Naive thymus-derived CD8-positive, alpha-beta T cell (primary cell): ENCODE measurements at regions not wholly inside any gene's neighbourhood (a gene's known extent, or its start where the extent isn't known, plus 50 kb on each side); places are given as distances from the start of the nearest gene placed in this dataset.

Experiments
- ATAC-seq, 2 donors: fragments of 150-1000 bp; cut with Tn5 transposase in 1 of 2; sonication (Bioruptor Pico), chemical (Tn5 transposase) in 1 of 2; 1 replicate in 1 of 2; 2 replicates in 1 of 2; pipeline ENCODE4 v1.10.0; 2021; ENCODE audit warnings: mild to moderate bottlenecking in 2 of 2, moderate library complexity in 2 of 2
- POLR2A ChIA-PET: fragments of 350-600 bp; sonication (Branson Sonifier 250); formaldehyde crosslinking; loops from one replicate; lab custom pipeline; 2021; ENCODE audit warnings: antibody characterized with exemption; lab: Charles Lee
- DNase-seq, 10 donors: peaks; one replicate each; pipeline versions ENCODE4 v3.0.0 to v3.0.0-alpha.2; 2020 to 2022
- H3K27ac Mint-ChIP-seq, 10 donors: one replicate each; pipeline ENCODE4 v1.8.0; 2020 to 2022; ENCODE audit warnings: mild to moderate bottlenecking in 10 of 10, mixed read lengths in 10 of 10, moderate library complexity in 4 of 10, inconsistent platforms in 1 of 10
- H3K27me3 Mint-ChIP-seq, 5 donors: one replicate each; pipeline ENCODE4 v1.8.0; 2021 to 2022; ENCODE audit warnings: mixed read lengths in 5 of 5
- H3K36me3 Mint-ChIP-seq, 3 donors: one replicate each; pipeline ENCODE4 v1.8.0; 2020 to 2022; ENCODE audit warnings: mixed read lengths in 3 of 3, mild to moderate bottlenecking in 2 of 3, inconsistent platforms in 1 of 3
- H3K4me1 Mint-ChIP-seq, 4 donors: one replicate each; pipeline ENCODE4 v1.8.0; 2021 to 2022; ENCODE audit warnings: mixed read lengths in 4 of 4
- H3K4me3 Mint-ChIP-seq, 10 donors: one replicate each; pipeline ENCODE4 v1.8.0; 2020 to 2022; ENCODE audit warnings: mild to moderate bottlenecking in 10 of 10, mixed read lengths in 10 of 10, moderate library complexity in 6 of 10, inconsistent platforms in 1 of 10
- H3K9me3 Mint-ChIP-seq, 9 donors: one replicate each; pipeline ENCODE4 v1.8.0; 2020 to 2022; ENCODE audit warnings: mixed read lengths in 9 of 9, mild to moderate bottlenecking in 3 of 9, inconsistent platforms in 1 of 9, moderate library complexity in 1 of 9

DNA sequence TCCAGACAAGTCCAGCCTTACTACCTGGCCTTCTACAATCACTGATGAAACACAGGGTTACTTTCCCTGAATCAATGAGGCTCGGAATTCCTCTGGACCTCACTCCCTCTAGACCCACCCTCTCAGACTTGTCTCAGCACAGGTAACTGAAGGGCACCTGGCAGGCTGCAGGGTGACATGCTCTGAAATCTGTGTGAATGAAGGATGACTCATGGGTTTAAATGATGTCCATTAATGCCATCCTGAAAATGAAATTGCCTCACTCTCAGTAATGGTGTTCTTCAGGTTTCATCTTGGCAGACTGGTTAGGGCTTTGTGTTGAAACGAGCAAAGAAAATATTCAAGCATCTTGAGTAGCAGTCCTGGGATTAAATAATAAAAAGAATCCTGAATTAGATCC, 134.4 kb downstream of the MAF start:
- ATAC-seq: no peak
- peaks cover 0 to 4% (median 2%) of the 10 kb centered on the region in 5 donors for H3K27me3 Mint-ChIP-seq
- POLR2A ChIA-PET: no interaction called here
- H3K9me3 Mint-ChIP-seq: peaks cover 0 to 3% (median 0%) of the 10 kb centered on the region in 9 donors
- no peak overlapping the region for H3K27ac Mint-ChIP-seq
- DNase-seq: no peak
- H3K4me3 Mint-ChIP-seq: no peak overlapping the region
- no peaks in the 10 kb centered on the region for H3K4me1 Mint-ChIP-seq
- H3K36me3 Mint-ChIP-seq: no peaks in the 10 kb centered on the region

- ATAC-seq (no peak), DNase-seq (no peak)
- Mint-ChIP-seq H3K27me3 (peaks cover 0 to 6% (median 4%) of the 10 kb centered on the region in 5 donors), H3K9me3 (peaks cover 0 to 3% (median 0%) of the 10 kb centered on the region in 9 donors), H3K4me3 (no peak overlapping the region), H3K27ac (no peak overlapping the region), H3K36me3 (no peaks in the 10 kb centered on the region), H3K4me1 (no peaks in the 10 kb centered on the region)
- POLR2A ChIA-PET: no interaction called here
Observed at GRCh38 chr16:79463841-79464240, 136.7 kb downstream of the MAF start.

- Mint-ChIP-seq H3K4me1 (peaks cover 0 to 3% (median 1%) of the 10 kb centered on the region in 4 donors), H3K27ac (no peak overlapping the region), H3K4me3 (no peak overlapping the region), H3K27me3 (peaks cover 2 to 11% (median 5%) of the 10 kb centered on the region in 5 donors), H3K36me3 (no peaks in the 10 kb centered on the region), H3K9me3 (peaks cover 0 to 3% (median 0%) of the 10 kb centered on the region in 9 donors)
- POLR2A ChIA-PET: no interaction called here
- ATAC-seq (no peak), DNase-seq (no peak)
Observed at GRCh38 chr16:79456036-79456435, 144.5 kb downstream of the MAF start.

DNA sequence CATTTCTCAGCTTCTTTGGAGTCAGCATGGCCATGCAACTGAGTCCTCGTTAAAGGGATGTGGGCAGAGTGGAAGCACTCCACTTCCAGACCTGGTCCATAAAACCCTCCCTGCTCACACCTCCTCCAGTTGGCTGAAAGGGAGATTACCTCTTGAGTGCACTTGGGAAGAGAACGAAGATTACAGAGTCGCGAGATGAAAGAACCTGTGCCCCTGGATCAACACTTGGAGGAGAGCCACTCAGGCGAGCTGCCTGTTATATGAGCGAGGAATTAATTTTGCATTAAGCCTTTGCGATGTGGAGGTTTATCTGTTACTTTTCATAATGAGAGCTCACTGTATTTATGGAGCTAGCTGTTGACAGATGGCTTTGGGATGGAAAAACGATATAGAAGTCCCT, 147.9 kb downstream of the MAF start:
- peaks cover 0 to 3% (median 1%) of the 10 kb centered on the region in 4 donors for H3K4me1 Mint-ChIP-seq
- H3K9me3 Mint-ChIP-seq: peaks cover 0 to 3% (median 0%) of the 10 kb centered on the region in 9 donors
- peaks cover 0 to 9% (median 5%) of the 10 kb centered on the region in 5 donors for H3K27me3 Mint-ChIP-seq
- H3K36me3 Mint-ChIP-seq: no peaks in the 10 kb centered on the region
- no peak overlapping the region for H3K4me3 Mint-ChIP-seq
- POLR2A ChIA-PET: no interaction called here
- no peak overlapping the region for H3K27ac Mint-ChIP-seq
- ATAC-seq (no peak), DNase-seq (no peak)

DNA sequence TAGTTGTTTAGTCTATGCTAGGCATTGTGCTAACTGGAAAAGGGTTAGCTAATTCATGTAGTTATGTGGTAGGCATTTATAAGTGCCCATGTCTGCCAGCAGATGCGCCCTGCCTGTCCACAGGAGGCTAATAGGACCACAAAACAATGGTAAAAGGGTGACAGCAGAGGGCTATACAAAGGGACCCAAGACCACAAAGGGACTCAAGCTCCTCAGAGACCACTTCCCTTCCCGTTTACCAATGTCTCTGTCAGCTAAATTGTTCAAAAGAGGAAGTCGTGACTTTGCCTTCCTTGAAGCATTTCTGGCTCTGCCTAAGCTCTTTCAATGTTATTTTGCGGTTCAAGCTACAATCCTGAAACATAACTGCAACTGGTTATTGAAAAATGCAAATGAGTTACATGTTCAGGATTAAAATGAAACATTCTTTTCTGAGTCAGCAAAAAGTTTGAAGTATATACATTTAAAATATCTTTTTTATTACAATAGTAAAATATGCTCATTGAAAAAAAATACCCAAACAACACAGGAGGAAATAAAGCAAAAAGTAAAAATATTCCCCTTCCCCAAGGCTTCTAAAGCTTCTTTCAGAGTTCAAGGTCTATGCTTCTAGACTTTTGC, 149.2 kb downstream of the MAF start:
- Mint-ChIP-seq H3K9me3 (peaks cover 0 to 3% (median 0%) of the 10 kb centered on the region in 9 donors), H3K36me3 (no peaks in the 10 kb centered on the region), H3K27ac (no peak overlapping the region), H3K4me3 (no peak overlapping the region), H3K27me3 (peaks cover 2 to 9% (median 5%) of the 10 kb centered on the region in 5 donors), H3K4me1 (peaks cover 0 to 3% (median 1%) of the 10 kb centered on the region in 4 donors)
- DNase-seq (peak in 1 of 10 donors; percentile 2), ATAC-seq (no peak)
- POLR2A ChIA-PET: no interaction called here

- POLR2A ChIA-PET: no interaction called here
- ATAC-seq (no peak), DNase-seq (no peak)
- Mint-ChIP-seq H3K9me3 (peaks cover 0 to 3% (median 0%) of the 10 kb centered on the region in 9 donors), H3K4me1 (peaks cover 0 to 3% (median 1%) of the 10 kb centered on the region in 4 donors), H3K27me3 (peaks cover 2 to 9% (median 4%) of the 10 kb centered on the region in 5 donors), H3K36me3 (no peaks in the 10 kb centered on the region), H3K4me3 (no peak overlapping the region), H3K27ac (no peak overlapping the region)
Observed at GRCh38 chr16:79449900-79450299, 150.6 kb downstream of the MAF start.

DNA sequence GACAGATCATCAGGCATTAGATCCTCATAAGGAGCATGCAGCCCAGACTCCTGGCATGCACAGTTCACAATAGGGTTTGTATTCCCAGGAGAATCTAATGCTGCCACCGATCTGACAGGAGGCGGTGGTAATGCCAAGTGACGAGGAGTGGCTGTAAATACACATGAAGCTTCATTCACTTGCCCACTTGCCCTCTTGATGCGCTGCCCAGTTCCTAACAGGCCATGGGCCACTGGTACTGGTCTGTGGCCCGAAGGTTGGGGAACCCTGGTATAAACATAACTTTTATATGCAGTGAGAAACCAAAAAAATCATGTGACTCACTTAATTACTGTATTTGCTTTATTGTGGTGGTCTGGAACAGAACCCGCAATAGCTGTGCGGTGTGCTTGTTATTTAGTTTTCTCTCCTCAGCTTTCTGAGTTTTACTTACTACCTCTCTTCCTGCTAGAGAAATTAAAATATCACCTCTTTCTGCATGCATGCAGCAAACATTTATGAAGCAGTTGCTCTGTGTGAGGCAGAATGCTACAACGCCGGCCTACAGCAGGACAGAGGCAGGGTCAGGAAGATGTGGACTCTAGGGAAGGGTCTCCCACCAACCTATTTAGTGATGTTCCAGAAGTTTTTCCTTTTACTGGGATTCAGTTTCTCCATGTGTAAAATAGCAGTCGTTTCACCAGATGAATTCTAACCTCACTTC, 151.3 kb downstream of the MAF start:
- H3K9me3 Mint-ChIP-seq: peaks cover 0 to 3% (median 0%) of the 10 kb centered on the region in 9 donors
- H3K36me3 Mint-ChIP-seq: no peaks in the 10 kb centered on the region
- H3K4me1 Mint-ChIP-seq: peaks cover 0 to 3% (median 1%) of the 10 kb centered on the region in 4 donors
- DNase-seq (no peak), ATAC-seq (no peak)
- H3K4me3 Mint-ChIP-seq: no peak overlapping the region
- H3K27me3 Mint-ChIP-seq: peaks cover 2 to 8% (median 4%) of the 10 kb centered on the region in 5 donors
- H3K27ac Mint-ChIP-seq: no peak overlapping the region
- POLR2A ChIA-PET: no interaction called here

DNA sequence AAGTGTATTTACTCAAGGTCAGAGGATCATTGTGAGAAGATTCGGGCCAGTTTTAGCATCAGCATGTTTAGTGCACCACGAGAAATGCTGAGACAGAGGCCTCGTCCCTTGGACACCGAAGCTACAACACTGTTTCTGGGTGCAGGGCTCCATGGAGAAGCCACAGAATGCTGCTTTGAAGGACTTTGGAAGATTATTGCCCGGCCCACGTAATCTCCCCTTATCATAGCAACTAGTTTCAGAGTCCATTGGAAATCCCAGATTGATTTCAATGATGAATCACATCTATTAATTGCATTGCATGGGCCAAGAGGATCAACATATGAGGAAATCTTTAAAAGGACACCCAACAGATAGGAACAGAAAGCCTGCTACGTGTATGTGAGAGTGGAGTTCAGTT, 156.0 kb downstream of the MAF start:
- H3K9me3 Mint-ChIP-seq: peaks cover 0 to 2% (median 0%) of the 10 kb centered on the region in 9 donors
- peaks cover 0 to 8% (median 4%) of the 10 kb centered on the region in 5 donors for H3K27me3 Mint-ChIP-seq
- H3K36me3 Mint-ChIP-seq: no peaks in the 10 kb centered on the region
- POLR2A ChIA-PET: no interaction called here
- no peak overlapping the region for H3K27ac Mint-ChIP-seq
- ATAC-seq (no peak), DNase-seq (no peak)
- H3K4me1 Mint-ChIP-seq: peaks cover 0 to 2% (median 0%) of the 10 kb centered on the region in 4 donors
- no peak overlapping the region for H3K4me3 Mint-ChIP-seq

GRCh38 chr16:79439901-79440300, 160.6 kb downstream of the MAF start:
- Mint-ChIP-seq H3K36me3 (no peaks in the 10 kb centered on the region), H3K27ac (no peak overlapping the region), H3K9me3 (peaks cover 0 to 2% (median 0%) of the 10 kb centered on the region in 9 donors), H3K4me1 (peaks cover 0 to 4% (median 0%) of the 10 kb centered on the region in 4 donors), H3K4me3 (no peak overlapping the region), H3K27me3 (peaks cover 0 to 8% (median 0%) of the 10 kb centered on the region in 5 donors)
- DNase-seq: no peak
- POLR2A ChIA-PET: no interaction called here
- no peak for ATAC-seq

GRCh38 chr16:79437764-79438751, 162.5 kb downstream of the MAF start:
- peaks cover 0 to 4% (median 0%) of the 10 kb centered on the region in 4 donors for H3K4me1 Mint-ChIP-seq
- POLR2A ChIA-PET: no interaction called here
- peaks cover 0 to 2% (median 0%) of the 10 kb centered on the region in 9 donors for H3K9me3 Mint-ChIP-seq
- no peaks in the 10 kb centered on the region for H3K36me3 Mint-ChIP-seq
- no peak for DNase-seq
- peaks cover 0 to 8% (median 0%) of the 10 kb centered on the region in 5 donors for H3K27me3 Mint-ChIP-seq
- no peak for ATAC-seq
- H3K27ac Mint-ChIP-seq: no peak overlapping the region
- no peak overlapping the region for H3K4me3 Mint-ChIP-seq

DNA sequence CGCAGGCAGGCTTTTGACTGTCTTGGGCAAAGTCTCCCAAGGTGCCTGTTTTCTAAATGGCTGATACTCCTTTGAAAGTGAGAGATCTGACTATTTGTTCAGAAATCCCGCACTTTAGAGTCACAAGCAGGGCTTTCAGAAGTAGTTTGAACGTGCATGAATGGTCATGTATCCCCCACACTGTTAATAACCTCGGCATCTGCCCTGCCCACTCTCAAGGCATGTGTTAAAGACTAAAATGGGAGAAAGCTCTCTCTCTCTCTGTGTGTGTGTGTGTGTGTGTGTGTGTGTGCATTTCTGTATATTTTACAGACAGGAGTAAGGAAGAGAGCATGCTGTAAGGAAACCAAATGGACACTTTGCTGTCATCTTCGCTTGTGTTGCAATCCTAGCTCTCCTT, 163.7 kb downstream of the MAF start:
- Mint-ChIP-seq H3K36me3 (no peaks in the 10 kb centered on the region), H3K27ac (no peak overlapping the region), H3K9me3 (peaks cover 0 to 2% (median 0%) of the 10 kb centered on the region in 9 donors), H3K4me3 (no peak overlapping the region), H3K27me3 (peaks cover 0 to 8% (median 0%) of the 10 kb centered on the region in 5 donors), H3K4me1 (peaks cover 0 to 4% (median 0%) of the 10 kb centered on the region in 4 donors)
- DNase-seq (no peak), ATAC-seq (no peak)
- POLR2A ChIA-PET: no interaction called here

DNA sequence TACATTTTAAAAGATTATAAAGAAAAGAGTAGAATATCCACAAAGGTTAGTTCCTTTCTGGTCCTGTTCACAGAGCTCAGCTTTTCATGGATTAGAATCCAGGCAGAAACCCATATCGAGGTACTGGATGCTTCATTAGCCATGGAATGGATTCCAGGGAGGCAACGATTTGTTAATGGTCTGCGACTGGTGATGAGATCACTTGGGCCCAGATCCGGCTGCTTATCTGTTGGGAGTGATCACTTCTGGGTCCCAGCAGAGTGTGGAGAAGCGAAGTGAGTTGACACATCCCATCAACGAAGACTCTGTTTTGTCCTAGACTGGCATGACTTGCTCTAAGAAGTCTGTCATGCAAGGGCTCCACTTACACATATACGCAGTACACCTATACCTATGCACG, 165.8 kb downstream of the MAF start:
- peaks cover 0 to 2% (median 0%) of the 10 kb centered on the region in 9 donors for H3K9me3 Mint-ChIP-seq
- peaks cover 0 to 1% (median 0%) of the 10 kb centered on the region in 5 donors for H3K27me3 Mint-ChIP-seq
- no peak overlapping the region for H3K27ac Mint-ChIP-seq
- no peaks in the 10 kb centered on the region for H3K36me3 Mint-ChIP-seq
- DNase-seq (no peak), ATAC-seq (no peak)
- no peak overlapping the region for H3K4me3 Mint-ChIP-seq
- POLR2A ChIA-PET: no interaction called here
- peaks cover 0 to 2% (median 0%) of the 10 kb centered on the region in 4 donors for H3K4me1 Mint-ChIP-seq
